ENCODE measurements at regions not wholly inside any gene's neighbourhood (a gene's known extent, or its start where the extent isn't known, plus 50 kb on each side); places are given as distances from the start of the nearest gene placed in this dataset.

- DNase-seq, result no peak
- no peak for TF ChIP-seq CTCF (IDR thresholded peaks at IDR 0.05)
- Histone ChIP-seq H3K4me1 (no peaks in the 10 kb centered on the region), H3K9me3 (no peaks in the 10 kb centered on the region), H3K27me3 (no peaks in the 10 kb centered on the region), H3K27ac (no peak overlapping the region), H3K36me3 (no peaks in the 10 kb centered on the region), H3K4me3 (no peak overlapping the region)
- no peak for ATAC-seq
- intact Hi-C loops (cut with DNase I), result no loop called here
Observed at GRCh38 chr20:7348253-7348652, 580.8 kb downstream of the BMP2 start.

- no peak for ATAC-seq
- no peaks in the 10 kb centered on the region for H3K4me1 ChIP-seq
- no peak for TF ChIP-seq CTCF (IDR thresholded peaks at IDR 0.05)
- no peak overlapping the region for H3K4me3 ChIP-seq
- DNase-seq, result no peak
- no peaks in the 10 kb centered on the region for H3K36me3 ChIP-seq
- H3K9me3 ChIP-seq, result no peaks in the 10 kb centered on the region
- intact Hi-C loops (cut with DNase I), result no loop called here
- H3K27me3 ChIP-seq, result no peaks in the 10 kb centered on the region
- no peak overlapping the region for H3K27ac ChIP-seq
Observed at GRCh38 chr20:7352165-7352564, 584.7 kb downstream of the BMP2 start.

- Histone ChIP-seq H3K36me3 (no peaks in the 10 kb centered on the region), H3K27me3 (no peaks in the 10 kb centered on the region), H3K27ac (no peak overlapping the region), H3K9me3 (no peaks in the 10 kb centered on the region), H3K4me1 (no peaks in the 10 kb centered on the region), H3K4me3 (no peak overlapping the region)
- intact Hi-C loops (cut with DNase I), result no loop called here
- TF ChIP-seq CTCF (IDR thresholded peaks at IDR 0.05), result no peak
- ATAC-seq (no peak), DNase-seq (no peak)
Observed at GRCh38 chr20:7355051-7355450, 585.2 kb downstream of the HAO1 start.

GRCh38 chr20:7358670-7359069, 581.6 kb downstream of the HAO1 start:
- intact Hi-C loops (cut with DNase I), result no loop called here
- Histone ChIP-seq H3K36me3 (no peaks in the 10 kb centered on the region), H3K27ac (no peak overlapping the region), H3K27me3 (no peaks in the 10 kb centered on the region), H3K4me3 (no peak overlapping the region), H3K9me3 (no peaks in the 10 kb centered on the region), H3K4me1 (no peaks in the 10 kb centered on the region)
- TF ChIP-seq CTCF (IDR thresholded peaks at IDR 0.05), result no peak
- ATAC-seq (no peak), DNase-seq (no peak)

GRCh38 chr20:7359739-7360138, 580.5 kb downstream of the HAO1 start:
- no peak overlapping the region for H3K4me3 ChIP-seq

More at GRCh38 chr20:7359739-7360138, 580.5 kb downstream of the HAO1 start:
- ATAC-seq (no peak), DNase-seq (no peak)
- no peak for TF ChIP-seq CTCF (IDR thresholded peaks at IDR 0.05)
- Histone ChIP-seq H3K36me3 (no peaks in the 10 kb centered on the region), H3K9me3 (no peaks in the 10 kb centered on the region), H3K27me3 (no peaks in the 10 kb centered on the region), H3K27ac (no peak overlapping the region), H3K4me1 (no peaks in the 10 kb centered on the region)
- intact Hi-C loops (cut with DNase I), result no loop called here

Data from upper lobe of right lung (tissue), 1 donor.